SK-N-SH (cell line): ENCODE measurements at regions not wholly inside any gene's neighbourhood (a gene's known extent, or its start where the extent isn't known, plus 50 kb on each side); places are given as distances from the start of the nearest gene placed in this dataset.

Source experiments
- CTCF ChIA-PET: fragments of 300-600, 350-600 bp; formaldehyde crosslinking; extraction: SDS; loops from one replicate; lab custom pipeline; 2021; lab: Yijun Ruan, JAX
- POLR2A ChIA-PET: fragments of 350-600 bp; sonication (Branson Sonifier 250); formaldehyde crosslinking; extraction: SDS; loops from one replicate; lab custom pipeline; 2020; ENCODE audit warnings: antibody characterized with exemption, inconsistent platforms; lab: Yijun Ruan, JAX
- DNase-seq: peaks from one replicate; pipeline ENCODE4 v3.0.0; 2012
- H2AFZ ChIP-seq: fragments of 200-600 bp; sonication (generic); 2 replicates; pipeline ENCODE4 v1.8.1; 2016; ENCODE audit warnings: antibody characterized with exemption, mild to moderate bottlenecking, low read depth
- H3F3A ChIP-seq: fragments of 200-600 bp; sonication (generic); replicated peaks from 2 replicates; pipeline ENCODE3; 2016; ENCODE audit warnings: antibody characterized with exemption, mild to moderate bottlenecking; ENCODE audit not compliant: insufficient read depth
- H3K27ac ChIP-seq, 2 experiments: fragments of 200-500 bp in 1 of 2; fragments of 200-600 bp in 1 of 2; sonication (Bioruptor generic) in 1 of 2; sonication (generic), shearing (Covaris generic) in 1 of 2; 2 replicates each; pipeline versions ENCODE4 v1.5.1 to v1.6.1; 2014 to 2016; ENCODE audit warnings: low read depth in 2 of 2, inconsistent platforms in 1 of 2, low read length in 1 of 2, mild to moderate bottlenecking in 1 of 2, mixed read lengths in 1 of 2
- H3K27me3 ChIP-seq: fragments of 200-600 bp; sonication (generic), shearing (Covaris generic); 2 replicates; pipeline ENCODE4 v1.6.1; 2016; ENCODE audit warnings: mixed run types; ENCODE audit not compliant: insufficient read depth
- H3K36me3 ChIP-seq, 2 experiments: fragments of 200-500 bp in 1 of 2; fragments of 200-600 bp in 1 of 2; sonication (Bioruptor generic) in 1 of 2; sonication (generic) in 1 of 2; replicated peaks in 1 of 2; 2 replicates each; pipeline versions ENCODE3 to v1.5.1; 2014 to 2016; ENCODE audit warnings: low read length in 1 of 2, mild to moderate bottlenecking in 1 of 2; ENCODE audit not compliant: insufficient read depth in 2 of 2, control insufficient read depth in 1 of 2
- H3K4me1 ChIP-seq, 2 experiments: fragments of 200-500 bp in 1 of 2; fragments of 200-600 bp in 1 of 2; sonication (Bioruptor generic) in 1 of 2; sonication (generic), shearing (Covaris generic) in 1 of 2; 2 replicates each; pipeline versions ENCODE4 v1.5.1 to v1.6.1; 2014 to 2016; ENCODE audit warnings: low read depth in 1 of 2, low read length in 1 of 2, mixed run types in 1 of 2; ENCODE audit not compliant: insufficient read depth in 2 of 2, control insufficient read depth in 1 of 2
- H3K4me2 ChIP-seq: fragments of 200-600 bp; sonication (generic), shearing (Covaris generic); 2 replicates; pipeline ENCODE4 v1.6.1; 2017; ENCODE audit warnings: mixed run types
- H3K4me3 ChIP-seq, 2 experiments: fragments of 200-500 bp in 1 of 2; fragments of 200-600 bp in 1 of 2; sonication (Bioruptor generic) in 1 of 2; sonication (generic), shearing (Covaris generic) in 1 of 2; 2 replicates each; pipeline versions ENCODE4 v1.5.1 to v1.8.1; 2014 to 2016; ENCODE audit warnings: low read depth in 2 of 2, inconsistent platforms in 1 of 2, low read length in 1 of 2, mild to moderate bottlenecking in 1 of 2, mixed read lengths in 1 of 2, moderate library complexity in 1 of 2
- H3K79me2 ChIP-seq: fragments of 200-600 bp; sonication (generic); 2 replicates; pipeline ENCODE4 v1.8.1; 2017; ENCODE audit warnings: mild to moderate bottlenecking; ENCODE audit not compliant: insufficient read depth
- H3K9ac ChIP-seq: fragments of 200-600 bp; sonication (generic); 2 replicates; pipeline ENCODE4 v1.6.1; 2017; ENCODE audit warnings: mixed run types
- H3K9me2 ChIP-seq: fragments of 200-600 bp; sonication (generic); 2 replicates; pipeline ENCODE4 v1.6.1; 2017; ENCODE audit warnings: mixed run types
- H3K9me3 ChIP-seq: fragments of 200-600 bp; sonication (generic); 2 replicates; pipeline ENCODE4 v1.6.1; 2017; ENCODE audit warnings: mixed run types, mild to moderate bottlenecking, moderate library complexity
- H4K20me1 ChIP-seq: fragments of 200-600 bp; sonication (generic); 2 replicates; pipeline ENCODE4 v1.6.1; 2017; ENCODE audit warnings: mild to moderate bottlenecking, mixed run types; ENCODE audit not compliant: insufficient read depth
- FOXM1 ChIP-seq: IDR thresholded peaks from 2 replicates; pipeline ENCODE4 v1.4.0; 2012; ENCODE audit warnings: low read depth, mild to moderate bottlenecking
- MXI1 ChIP-seq: IDR thresholded peaks from 2 replicates; pipeline ENCODE4 v1.6.1; 2012; ENCODE audit warnings: mild to moderate bottlenecking, low read depth, low read length, improper control_type of control experiment
- RAD21 ChIP-seq: IDR thresholded peaks from 2 replicates; pipeline ENCODE4 v1.6.1; 2012; ENCODE audit warnings: mild to moderate bottlenecking, low read length
- RCOR1 ChIP-seq: fragments of 150-350 bp; IDR thresholded peaks from 2 replicates; pipeline ENCODE4 v1.6.1; 2017; ENCODE audit warnings: antibody characterized with exemption, low read length
- REST ChIP-seq: IDR thresholded peaks from 2 replicates; pipeline ENCODE4 v1.6.1; 2012; ENCODE audit warnings: mild to moderate bottlenecking, low read depth, low read length, moderate library complexity
- RXRA ChIP-seq: IDR thresholded peaks from 2 replicates; pipeline ENCODE4 v1.4.0; 2012; ENCODE audit warnings: low read depth, mild to moderate bottlenecking, borderline replicate concordance
- TCF12 ChIP-seq: IDR thresholded peaks from 2 replicates; pipeline ENCODE4 v1.4.0; 2012
- TEAD4 ChIP-seq: IDR thresholded peaks from 2 replicates; pipeline ENCODE4 v1.4.0; 2012; ENCODE audit warnings: mild to moderate bottlenecking, borderline replicate concordance; ENCODE audit not compliant: insufficient read depth
- USF1 ChIP-seq: IDR thresholded peaks from 2 replicates; pipeline ENCODE4 v1.4.0; 2012; ENCODE audit warnings: low read depth, borderline replicate concordance
- USF2 ChIP-seq: fragments of 150-350 bp; IDR thresholded peaks from 2 replicates; pipeline ENCODE4 v1.6.1; 2017; ENCODE audit warnings: antibody characterized with exemption, low read length, low read depth, borderline replicate concordance
- WGBS: methylation state at CpG from one replicate; pipeline ENCODE4 v1.1.6; 2017; ENCODE audit warnings: low lambda C conversion rate; 5-methylcytosine and 5-hydroxymethylcytosine counted together

- no peak for TF ChIP-seq REST
- no peak for TF ChIP-seq FOXM1
- TF ChIP-seq USF2: no peak
- no peak for TF ChIP-seq MXI1
- TF ChIP-seq RCOR1: no peak
- no peak for TF ChIP-seq USF1
- TF ChIP-seq RXRA: no peak
- no peak for TF ChIP-seq TEAD4
- no peak for TF ChIP-seq RAD21
Measured at GRCh38 chr1:14083277-14083676, 383.3 kb downstream of the PRDM2 start (continued).

- H3K4me2 ChIP-seq: no peak overlapping the region
- no peak for DNase-seq
- H3K9me2 ChIP-seq: no peaks in the 10 kb centered on the region
- H3K4me1 ChIP-seq: no peaks in the 10 kb centered on the region
- no peaks in the 10 kb centered on the region for H4K20me1 ChIP-seq
- POLR2A ChIA-PET: no interaction called here
- no peaks in the 10 kb centered on the region for H3K36me3 ChIP-seq
- TF ChIP-seq TEAD4: no peak
- 0% methylated on average over 1 of the region's 1 CpG for WGBS
- H3K9ac ChIP-seq: no peak overlapping the region
- H3K4me3 ChIP-seq: no peak overlapping the region
- H3K9me3 ChIP-seq: peaks cover 8% of the 10 kb centered on the region; the same call in 1 of the 2 replicates
- H3F3A ChIP-seq: no peaks in the 10 kb centered on the region
- H3K27me3 ChIP-seq: no peaks in the 10 kb centered on the region
- H3K27ac ChIP-seq: no peak overlapping the region
- CTCF ChIA-PET: no interaction called here
- H2AFZ ChIP-seq: no peak overlapping the region
- H3K79me2 ChIP-seq: no peaks in the 10 kb centered on the region
Measured at GRCh38 chr1:14083706-14084105, 383.7 kb downstream of the PRDM2 start.

- POLR2A ChIA-PET: interaction anchor here (0.7 kb wide), 1 partner anchor 18 kb away, joined by 3 read pairs; no protein-coding TSS in a partner anchor
- CTCF ChIA-PET: interaction anchor here (0.7 kb wide), 1 partner anchor 336 kb away, joined by 3 read pairs; no protein-coding TSS in a partner anchor
- Histone ChIP-seq H4K20me1 (no peaks in the 10 kb centered on the region), H3K27ac (no peak overlapping the region), H3K9me3 (peaks cover 4% of the 10 kb centered on the region; the same call in 1 of the 2 replicates), H3K9me2 (no peaks in the 10 kb centered on the region), H3K4me1 (no peaks in the 10 kb centered on the region), H3K27me3 (no peaks in the 10 kb centered on the region), H3K4me3 (no peak overlapping the region), H2AFZ (no peak overlapping the region), H3K9ac (no peak overlapping the region), H3K79me2 (no peaks in the 10 kb centered on the region), H3K36me3 (no peaks in the 10 kb centered on the region), H3F3A (no peaks in the 10 kb centered on the region), H3K4me2 (no peak overlapping the region)
- no peak for TF ChIP-seq TCF12
- DNase-seq: no peak
- 14% methylated on average over 1 of the region's 1 CpG for WGBS
Measured at GRCh38 chr1:14090062-14090461, 390.1 kb downstream of the PRDM2 start.
